ENCODE measurements at regions not wholly inside any gene's neighbourhood (a gene's known extent, or its start where the extent isn't known, plus 50 kb on each side); places are given as distances from the start of the nearest gene placed in this dataset.
"Not testable (repeated sequence)": the region's sequence is repeated elsewhere in the genome, so short reads cannot be mapped to it uniquely, and the experiment has no call there.

GRCh38 chr15:20148679-20149078, 392.9 kb downstream of the GOLGA6L6 start:
- DNase-seq = not testable (repeated sequence)

DNA sequence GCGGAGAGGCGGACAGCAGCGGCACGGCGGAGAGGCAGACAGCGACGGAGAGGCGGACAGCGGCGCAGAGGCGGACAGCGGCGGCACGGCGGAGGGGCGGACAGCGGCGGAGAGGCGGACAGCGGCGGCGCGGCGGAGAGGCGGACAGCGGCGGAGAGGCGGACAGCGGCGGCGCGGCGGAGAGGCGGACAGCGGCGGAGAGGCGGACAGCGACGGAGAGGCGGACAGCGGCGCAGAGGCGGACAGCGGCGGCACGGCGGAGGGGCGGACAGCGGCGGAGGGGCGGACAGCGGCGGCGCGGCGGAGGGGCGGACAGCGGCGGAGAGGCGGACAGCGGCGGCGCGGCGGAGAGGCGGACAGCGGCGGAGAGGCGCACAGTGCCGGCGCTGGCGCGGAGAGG, 393.6 kb downstream of the GOLGA6L6 start:
- DNase-seq = not testable (repeated sequence)

GRCh38 chr15:20144333-20145036, 397.1 kb downstream of the GOLGA6L6 start:
- not testable (repeated sequence) for DNase-seq

- DNase-seq = not testable (repeated sequence)
Measured at GRCh38 chr15:20142906-20143305, 398.7 kb downstream of the GOLGA6L6 start.

DNA sequence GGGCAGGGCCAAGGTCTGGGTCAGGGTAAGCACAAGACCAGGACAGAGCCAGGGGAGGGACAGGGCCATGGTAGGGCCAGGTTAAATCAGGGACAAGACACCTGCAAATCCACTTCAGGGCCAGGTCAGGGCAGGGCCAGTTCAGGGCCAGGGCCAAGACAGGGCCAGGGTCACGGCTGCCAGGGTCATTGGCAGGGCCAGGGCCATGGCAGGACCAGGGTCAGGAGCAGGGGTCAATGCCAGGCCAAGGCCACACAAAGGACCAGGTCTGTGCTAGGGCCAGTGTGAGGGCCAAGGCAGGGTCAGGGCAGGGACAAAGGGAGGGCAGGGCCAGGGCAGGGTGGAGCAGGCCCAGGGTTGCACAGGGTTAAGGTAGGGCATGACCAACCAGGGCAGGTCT, 399.2 kb downstream of the GOLGA6L6 start:
- not testable (repeated sequence) for DNase-seq

DNA sequence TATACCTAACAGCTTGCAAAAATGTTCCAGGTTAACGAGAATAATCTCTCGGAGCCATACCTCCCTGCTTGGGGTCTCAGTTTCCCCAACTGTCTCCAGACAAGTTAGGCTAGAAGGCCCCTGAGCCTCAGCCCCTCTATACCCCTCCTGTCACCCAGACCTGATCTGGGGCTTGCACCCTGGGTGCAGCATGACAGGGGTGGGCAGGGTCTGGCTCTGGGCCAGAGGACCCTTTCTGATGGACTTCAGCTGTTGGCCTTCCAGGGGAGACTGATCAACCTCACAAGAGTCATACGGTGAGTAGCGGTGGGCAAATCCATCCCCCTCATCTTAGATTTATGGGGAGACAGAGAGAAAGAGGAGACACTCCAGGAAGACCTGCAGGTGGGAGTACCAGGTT, 416.9 kb downstream of the GOLGA6L6 start:
- not testable (repeated sequence) for DNase-seq

DNA sequence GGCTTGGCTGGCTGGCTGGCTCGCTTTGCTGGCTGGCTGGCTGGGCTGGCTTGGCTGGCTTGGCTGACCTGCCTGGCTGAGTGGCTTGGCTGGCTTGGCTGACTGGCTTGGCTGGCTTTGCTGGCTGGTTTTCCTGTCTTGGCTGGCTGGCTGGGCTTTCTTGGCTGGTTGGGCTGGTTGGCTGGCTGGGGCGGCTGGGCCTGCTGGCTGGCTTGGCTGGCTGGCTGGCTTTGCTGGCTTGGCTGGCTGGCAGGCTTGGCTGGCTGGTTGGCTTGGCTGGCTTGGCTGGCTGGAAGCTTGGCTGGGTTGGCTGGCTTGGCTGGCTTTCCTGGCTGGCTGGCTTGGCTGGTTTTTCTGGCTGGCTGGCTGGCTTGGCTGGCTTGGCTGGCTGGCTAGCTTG, 435.6 kb downstream of the GOLGA6L6 start:
- DNase-seq = no peak

DNA sequence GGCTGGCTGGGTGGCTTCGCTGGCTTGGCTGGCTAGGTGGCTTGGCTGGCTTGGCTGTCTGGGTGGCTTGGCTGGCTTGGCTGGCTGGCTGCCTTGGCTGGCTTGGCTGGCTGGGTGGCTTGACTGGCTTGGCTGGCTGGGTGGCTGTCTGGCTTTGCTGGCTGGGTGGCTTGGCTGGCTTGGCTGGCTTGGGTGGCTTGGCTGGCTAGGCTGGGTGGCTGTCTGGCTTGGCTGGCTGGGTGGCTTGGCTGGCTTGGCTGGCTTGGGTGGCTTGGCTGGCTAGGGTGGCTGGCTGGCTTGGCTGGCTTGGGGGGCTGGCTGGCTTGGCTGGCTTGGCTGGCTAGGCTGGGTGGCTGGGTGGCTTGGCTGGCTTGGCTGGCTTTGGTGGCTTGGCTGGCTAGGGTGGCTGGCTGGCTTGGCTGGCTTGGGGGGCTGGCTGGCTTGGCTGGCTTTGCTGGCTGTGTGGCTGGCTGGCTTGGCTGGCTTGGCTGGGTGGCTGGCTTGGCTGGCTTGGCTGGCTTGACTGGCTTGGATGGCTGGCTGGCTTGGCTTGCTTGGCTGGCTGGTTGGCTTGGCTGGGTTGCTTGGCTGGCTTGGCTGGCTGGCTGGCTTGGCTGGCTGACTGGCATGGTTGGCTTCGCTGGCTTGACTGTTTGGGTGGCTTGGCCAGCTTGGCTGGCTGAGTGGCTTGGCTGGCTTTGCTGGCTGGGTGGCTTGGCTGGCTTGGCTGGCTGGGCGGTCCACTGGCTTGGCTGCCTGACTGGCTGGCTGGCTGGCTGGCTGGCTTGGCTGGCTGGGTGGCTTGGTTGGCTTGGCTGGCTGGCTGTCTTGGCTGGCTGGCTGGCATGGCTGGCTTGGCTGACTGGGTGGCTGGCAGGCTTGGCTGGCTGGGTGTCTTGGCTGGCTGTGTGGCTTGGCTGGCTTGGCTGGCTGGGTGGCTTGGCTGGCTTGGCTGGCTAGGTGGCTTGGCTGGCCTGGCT, 436.3 kb downstream of the GOLGA6L6 start:
- DNase-seq = not testable (repeated sequence)

DNA sequence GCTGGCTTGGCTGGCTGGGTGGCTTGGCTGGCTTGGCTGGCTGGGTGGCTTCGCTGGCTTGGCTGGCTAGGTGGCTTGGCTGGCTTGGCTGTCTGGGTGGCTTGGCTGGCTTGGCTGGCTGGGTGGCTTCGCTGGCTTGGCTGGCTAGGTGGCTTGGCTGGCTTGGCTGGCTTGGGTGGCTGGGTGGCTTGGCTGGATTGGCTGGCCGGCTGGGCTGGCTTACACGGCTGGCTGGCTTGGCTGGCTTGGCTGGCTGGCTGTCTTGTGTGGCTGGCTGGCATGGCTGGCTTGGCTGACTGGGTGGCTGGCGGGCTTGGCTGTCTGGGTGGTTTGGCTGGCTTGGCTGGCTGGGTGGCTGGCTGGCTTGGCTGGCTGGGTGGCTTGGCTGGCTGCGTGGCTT, 437.0 kb downstream of the GOLGA6L6 start:
- DNase-seq = not testable (repeated sequence)

GRCh38 chr15:20102862-20103261, 438.7 kb downstream of the GOLGA6L6 start:
- not testable (repeated sequence) for DNase-seq

DNA sequence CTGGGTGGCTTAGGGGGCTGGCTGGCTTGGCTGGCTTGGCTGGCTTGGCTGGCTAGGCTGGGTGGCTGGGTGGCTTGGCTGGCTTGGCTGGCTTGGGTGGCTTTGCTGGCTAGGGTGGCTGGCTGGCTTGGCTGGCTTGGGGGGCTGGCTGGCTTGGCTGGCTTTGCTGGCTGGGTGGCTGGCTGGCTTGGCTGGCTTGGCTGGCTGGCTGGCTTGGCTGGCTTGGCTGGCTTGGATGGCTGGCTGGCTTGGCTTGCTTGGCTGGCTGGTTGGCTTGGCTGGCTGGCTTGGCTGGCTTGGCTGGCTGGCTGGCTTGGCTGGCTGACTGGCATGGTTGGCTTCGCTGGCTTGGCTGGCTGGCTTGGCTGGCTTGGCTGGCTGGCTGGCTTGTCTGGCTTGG, 439.4 kb downstream of the GOLGA6L6 start:
- DNase-seq = not testable (repeated sequence)

- DNase-seq = not testable (repeated sequence)
Measured at GRCh38 chr15:20101281-20101680, 440.3 kb downstream of the GOLGA6L6 start.

- not testable (repeated sequence) for DNase-seq
Measured at GRCh38 chr15:20100604-20101270, 440.9 kb downstream of the GOLGA6L6 start.

- not testable (repeated sequence) for DNase-seq
Measured at GRCh38 chr15:20095699-20096303, 445.8 kb downstream of the GOLGA6L6 start.

DNA sequence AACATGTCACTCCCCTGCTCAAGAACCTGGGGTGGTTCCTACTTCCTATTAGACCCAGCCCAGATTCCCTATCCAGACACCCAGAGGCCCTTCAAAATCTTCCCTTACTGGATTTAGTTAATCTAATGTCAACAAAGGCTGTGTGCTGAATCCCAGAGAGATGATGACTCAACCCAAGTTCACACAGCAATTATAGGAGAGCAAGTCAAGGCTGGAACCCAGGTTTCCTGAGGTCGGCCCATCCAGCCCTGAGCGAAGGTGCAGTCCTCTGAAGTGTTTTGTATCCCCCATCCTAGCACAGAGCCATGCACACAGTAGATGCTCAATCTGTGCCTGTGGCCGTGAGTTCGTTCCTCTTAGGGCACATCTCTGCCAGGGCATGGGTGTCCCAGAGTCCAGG, 452.1 kb downstream of the GOLGA6L6 start:
- DNase-seq = not testable (repeated sequence)

GRCh38 chr15:20084026-20084425, 457.6 kb downstream of the GOLGA6L6 start:
- DNase-seq = not testable (repeated sequence)

GRCh38 chr15:20074082-20074481, 467.5 kb downstream of the GOLGA6L6 start:
- DNase-seq = not testable (repeated sequence)

DNA sequence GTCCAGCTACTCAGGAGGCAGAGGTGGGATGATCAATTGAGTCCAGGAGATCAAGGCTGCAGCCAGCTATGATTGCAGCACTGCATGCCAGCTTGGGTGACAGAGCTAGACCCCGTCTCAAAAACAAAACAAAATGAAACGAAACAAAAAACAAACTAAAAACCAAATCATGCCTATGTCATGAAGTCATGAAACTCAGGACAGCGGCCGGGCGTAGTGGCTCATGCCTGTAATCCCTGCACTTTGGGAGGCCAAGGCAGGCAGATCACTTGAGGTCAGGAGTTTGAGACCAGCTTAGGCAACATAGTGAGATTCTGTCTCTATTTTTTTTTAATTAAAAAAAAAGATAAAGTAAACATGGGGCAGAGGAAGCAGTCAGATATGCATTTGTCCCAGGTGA, 472.6 kb downstream of the GOLGA6L6 start:
- DNase-seq = not testable (repeated sequence)

DNA sequence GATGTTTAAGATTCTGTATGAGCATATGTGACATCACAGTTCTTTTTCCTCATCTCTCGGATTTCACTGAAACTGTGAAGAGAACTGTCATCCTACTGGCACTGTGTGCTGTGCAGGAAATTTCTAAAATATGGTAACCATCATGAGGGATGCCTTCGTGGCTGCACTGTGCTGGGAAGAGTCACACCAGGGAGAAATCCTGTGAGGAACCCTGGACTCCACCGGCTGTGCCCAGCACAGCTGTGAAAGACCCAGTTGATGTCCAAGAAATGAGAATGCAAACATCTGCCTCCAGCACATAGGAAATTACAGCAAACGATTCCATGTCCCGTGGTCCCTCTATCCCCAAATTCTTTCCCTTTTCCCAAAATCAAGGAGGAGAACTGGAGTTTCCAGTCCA, 475.4 kb downstream of the GOLGA6L6 start:
- DNase-seq = not testable (repeated sequence)

GRCh38 chr15:20065508-20065907, 476.1 kb downstream of the GOLGA6L6 start:
- not testable (repeated sequence) for DNase-seq

DNA sequence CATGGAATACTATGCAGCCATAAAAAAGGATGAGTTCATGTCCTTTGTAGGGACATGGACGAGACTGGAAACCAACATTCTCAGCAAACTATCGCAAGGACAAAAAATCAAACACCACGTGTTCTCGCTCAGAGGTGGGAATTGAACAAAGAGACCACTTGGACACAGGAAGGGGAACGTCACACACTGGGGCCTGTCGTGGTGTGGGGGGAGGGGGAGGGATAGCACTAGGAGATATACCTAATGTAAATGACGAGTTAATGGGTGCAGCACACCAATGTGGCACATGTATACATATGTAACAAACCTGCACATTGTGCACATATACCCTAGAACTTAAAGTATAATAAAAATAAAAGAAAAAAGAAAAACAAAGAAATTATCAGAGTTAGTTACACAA, 478.4 kb downstream of the GOLGA6L6 start:
- DNase-seq = not testable (repeated sequence)

DNA sequence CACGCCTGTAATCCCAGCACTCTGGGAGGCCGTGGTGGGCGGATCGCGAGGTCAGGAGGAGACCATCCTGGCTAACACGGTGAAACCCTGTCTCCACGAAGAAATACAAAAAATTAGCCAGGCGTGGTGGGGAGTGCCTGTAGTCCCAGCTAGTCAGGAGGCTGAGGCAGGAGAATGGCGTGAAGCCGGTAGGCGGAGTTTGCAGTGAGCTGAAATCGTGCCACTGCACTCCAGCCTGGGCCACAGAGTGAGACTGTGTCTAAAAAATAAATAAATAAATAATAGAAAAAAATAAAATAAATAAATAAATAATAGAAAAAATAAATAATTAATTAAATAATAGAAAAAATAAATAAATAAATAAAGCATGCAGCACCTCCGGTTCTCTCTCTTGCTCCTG, 480.8 kb downstream of the GOLGA6L6 start:
- DNase-seq = not testable (repeated sequence)

- DNase-seq = not testable (repeated sequence)
Measured at GRCh38 chr15:20056871-20057270, 484.7 kb downstream of the GOLGA6L6 start.

Data from NCI-H2171 treated with DMSO at 0.1 percent for 48 hours (cell line).